Neural cell (in vitro differentiated cells): ENCODE measurements at regions not wholly inside any gene's neighbourhood (a gene's known extent, or its start where the extent isn't known, plus 50 kb on each side); places are given as distances from the start of the nearest gene placed in this dataset.

Experiments
- H2AFZ ChIP-seq: fragments of 200-600, 300-800 bp; sonication (generic), shearing (Covaris generic); 2 replicates; pipeline ENCODE4 v1.6.0; 2014; ENCODE audit warnings: low read depth, mild to moderate bottlenecking, antibody characterized with exemption, low read length, moderate library complexity
- H3F3A ChIP-seq: fragments of 200-600 bp; shearing (Covaris generic); 2 replicates; pipeline ENCODE4 v1.6.1; 2016; ENCODE audit warnings: mild to moderate bottlenecking, moderate library complexity, mixed read lengths, antibody characterized with exemption, low read length; ENCODE audit not compliant: insufficient read depth, poor library complexity, severe bottlenecking
- H3K27ac ChIP-seq: fragments of 200-600, 300-800 bp; sonication (generic), shearing (Covaris generic); 2 replicates; pipeline ENCODE4 v1.5.1; 2014; ENCODE audit warnings: mild to moderate bottlenecking, low read length, moderate library complexity
- H3K27me3 ChIP-seq: fragments of 300-800, 200-600 bp; sonication (generic), shearing (Covaris generic); 2 replicates; pipeline ENCODE4 v1.6.0; 2014; ENCODE audit warnings: mild to moderate bottlenecking, low read depth, low read length, moderate library complexity; ENCODE audit not compliant: insufficient read depth
- H3K36me3 ChIP-seq: fragments of 300-800, 200-600 bp; sonication (generic), shearing (Covaris generic); 2 replicates; pipeline ENCODE4 v1.5.1; 2014; ENCODE audit warnings: mild to moderate bottlenecking, antibody characterized with exemption, low read length, moderate library complexity; ENCODE audit not compliant: insufficient read depth
- H3K4me2 ChIP-seq: fragments of 300-800, 200-600 bp; sonication (generic), shearing (Covaris generic); 2 replicates; pipeline ENCODE4 v1.6.0; 2014; ENCODE audit warnings: mild to moderate bottlenecking, low read length
- H3K4me3 ChIP-seq: fragments of 300-800, 200-600 bp; sonication (generic), shearing (Covaris generic); 2 replicates; pipeline ENCODE4 v1.5.1; 2014; ENCODE audit warnings: mild to moderate bottlenecking, low read length, moderate library complexity
- H3K79me2 ChIP-seq: fragments of 200-600 bp; shearing (Covaris generic); replicated peaks from 2 replicates; pipeline ENCODE4 v1.6.0; 2014; ENCODE audit warnings: mild to moderate bottlenecking, low read length, moderate library complexity; ENCODE audit not compliant: insufficient read depth
- H3K9ac ChIP-seq: fragments of 300-800, 200-600 bp; sonication (generic), shearing (Covaris generic); 2 replicates; pipeline ENCODE4 v1.6.1; 2016; ENCODE audit warnings: mild to moderate bottlenecking, low read length, mixed read lengths
- H3K9me2 ChIP-seq: fragments of 200-600 bp; shearing (Covaris generic); 2 replicates; pipeline ENCODE4 v1.6.1; 2016; ENCODE audit warnings: mild to moderate bottlenecking, low read length, mixed read lengths; ENCODE audit not compliant: insufficient read depth
- H3K9me3 ChIP-seq: fragments of 200-600, 300-800 bp; sonication (generic), shearing (Covaris generic); 2 replicates; pipeline ENCODE4 v1.6.1; 2016; ENCODE audit warnings: mild to moderate bottlenecking, mixed run types, low read length, moderate library complexity, mixed read lengths
- H4K20me1 ChIP-seq: fragments of 200-600 bp; shearing (Covaris generic); 2 replicates; pipeline ENCODE4 v1.6.1; 2016; ENCODE audit warnings: mild to moderate bottlenecking, mixed run types; ENCODE audit not compliant: insufficient read depth
- CTCF ChIP-seq: fragments of 450-650 bp; IDR thresholded peaks from 2 replicates; pipeline ENCODE4 v1.5.1; 2014; ENCODE audit warnings: antibody characterized with exemption, mild to moderate bottlenecking, moderate library complexity; ENCODE audit not compliant: poor library complexity, severe bottlenecking
- EP300 ChIP-seq: fragments of 450-650 bp; conservative IDR thresholded peaks from 2 replicates; pipeline ENCODE4 v1.6.1; 2014; ENCODE audit warnings: antibody characterized with exemption, mild to moderate bottlenecking, moderate library complexity; ENCODE audit not compliant: poor library complexity, severe bottlenecking
- EZH2 ChIP-seq: fragments of 200-600, 300-800 bp; shearing (Covaris generic), sonication (generic); IDR thresholded peaks from 2 replicates; pipeline ENCODE4 v1.6.1; 2014; ENCODE audit warnings: antibody characterized with exemption, low read length, borderline replicate concordance, mild to moderate bottlenecking; ENCODE audit not compliant: insufficient read depth, poor library complexity, severe bottlenecking
- MXI1 ChIP-seq: fragments of 450-650 bp; conservative IDR thresholded peaks from 2 replicates; pipeline ENCODE4 v1.6.1; 2014; ENCODE audit warnings: antibody characterized with exemption, mild to moderate bottlenecking; ENCODE audit not compliant: poor library complexity, severe bottlenecking
- POLR2AphosphoS5 ChIP-seq: IDR thresholded peaks from 2 replicates; pipeline ENCODE4 v1.6.1; 2012
- RAD21 ChIP-seq: fragments of 450-650 bp; conservative IDR thresholded peaks from 2 replicates; pipeline ENCODE4 v1.6.1; 2014; ENCODE audit warnings: antibody characterized with exemption, mild to moderate bottlenecking, moderate library complexity
- SMC3 ChIP-seq: fragments of 450-650 bp; conservative IDR thresholded peaks from 2 replicates; pipeline ENCODE4 v1.6.1; 2014; ENCODE audit warnings: antibody characterized with exemption, mild to moderate bottlenecking, moderate library complexity; ENCODE audit not compliant: poor library complexity
- TAF1 ChIP-seq: IDR thresholded peaks from 2 replicates; pipeline ENCODE4 v1.6.1; 2012; ENCODE audit warnings: low read depth
- TF ChIP-seq, protein P1 (sequence below): IDR thresholded peaks from 2 replicates; pipeline ENCODE4 v1.6.1; 2012; ENCODE audit warnings: borderline replicate concordance

DNA sequence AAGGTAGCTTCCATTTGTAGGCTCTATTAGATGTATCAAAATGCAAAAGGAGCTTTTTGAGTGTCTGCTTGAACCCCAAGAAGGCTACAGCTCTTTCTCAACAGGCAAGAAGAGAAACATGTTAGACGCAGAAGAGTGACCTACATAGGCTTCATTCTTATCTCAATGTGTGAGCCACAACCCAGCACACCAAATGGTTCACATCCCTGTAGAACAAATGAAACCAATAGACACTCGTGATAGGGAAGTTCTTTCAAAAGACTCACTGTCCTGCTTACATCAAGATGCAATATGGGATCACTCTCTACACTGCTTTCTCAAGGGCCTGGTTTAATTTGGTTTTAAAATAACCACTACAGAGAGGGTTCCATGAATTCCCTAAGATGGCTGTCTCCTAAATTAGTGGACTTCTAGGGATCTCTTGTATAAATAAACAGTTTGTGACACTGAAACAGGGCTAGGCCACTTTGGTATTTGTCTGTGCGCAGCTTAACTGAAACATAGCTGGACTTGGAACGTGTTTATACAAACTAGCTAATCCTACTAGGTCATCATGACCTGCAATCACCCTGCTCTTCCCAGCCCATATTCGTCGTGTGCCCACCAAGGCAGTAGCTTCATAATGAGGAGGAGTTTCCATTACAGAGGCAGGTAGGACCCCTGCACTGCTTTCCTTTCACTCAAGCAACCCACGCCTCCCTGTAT is 225.4 kb upstream of the PREP start:
- Histone ChIP-seq H3K79me2 (no peaks in the 10 kb centered on the region), H3K4me3 (no peak overlapping the region), H3K36me3 (no peaks in the 10 kb centered on the region), H3K9me2 (no peaks in the 10 kb centered on the region), H3K4me2 (no peak overlapping the region), H3K27me3 (no peaks in the 10 kb centered on the region), H3K9ac (no peak overlapping the region), H2AFZ (no peak overlapping the region), H3F3A (no peaks in the 10 kb centered on the region), H3K9me3 (no peaks in the 10 kb centered on the region), H3K27ac (no peak overlapping the region), H4K20me1 (no peaks in the 10 kb centered on the region)
- TF ChIP-seq SMC3 (no peak), POLR2AphosphoS5 (no peak), TAF1 (no peak), MXI1 (no peak)

DNA sequence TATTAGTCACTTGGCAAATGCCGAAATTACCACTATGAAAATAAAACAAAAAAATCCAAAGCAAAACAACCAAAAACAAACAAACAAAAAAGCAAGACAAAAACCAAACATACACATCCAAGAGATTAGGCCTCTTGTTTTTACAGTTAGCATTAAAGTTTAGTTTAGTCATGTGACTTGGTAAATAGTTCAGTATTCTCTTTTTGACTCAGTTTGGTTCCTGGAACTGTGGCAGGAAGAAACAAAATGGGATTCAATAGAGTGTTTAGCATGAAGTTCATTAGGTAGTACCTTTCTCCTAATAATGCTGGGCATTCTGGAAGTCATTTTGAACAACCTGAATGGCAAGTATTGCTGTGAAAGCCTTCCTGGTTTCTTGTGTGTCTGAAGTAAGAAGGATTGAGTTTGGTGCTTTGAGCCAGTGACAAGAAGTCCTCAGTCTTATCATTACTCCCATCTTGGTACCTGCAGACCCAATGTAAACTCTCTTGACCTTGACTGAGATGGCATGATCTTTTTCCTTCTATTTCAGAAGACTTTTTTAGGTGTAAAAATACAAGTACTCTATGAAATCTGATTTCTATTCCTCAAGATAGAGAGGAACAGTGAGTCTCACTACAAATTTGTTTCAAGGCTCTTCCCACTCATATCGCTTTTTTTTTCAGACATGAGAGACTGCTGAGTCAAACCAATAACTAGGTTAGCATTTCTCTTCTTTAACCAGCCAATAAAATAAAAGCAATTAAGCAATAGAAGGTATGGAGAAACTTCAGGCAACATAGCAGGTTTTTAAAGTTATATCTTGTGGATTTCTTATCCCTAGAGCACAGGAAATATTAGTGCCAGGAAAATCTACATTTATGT is 223.6 kb upstream of the PREP start:
- H3K4me2 ChIP-seq = no peak overlapping the region
- no peak overlapping the region for H3K9ac ChIP-seq
- H3K9me3 ChIP-seq = no peaks in the 10 kb centered on the region
- TF ChIP-seq SMC3 (no peak), POLR2AphosphoS5 (no peak), EP300 (no peak), EZH2 (no peak), RAD21 (no peak), CTCF (no peak), TAF1 (no peak), MXI1 (no peak)
- TF ChIP-seq, protein P1, sequence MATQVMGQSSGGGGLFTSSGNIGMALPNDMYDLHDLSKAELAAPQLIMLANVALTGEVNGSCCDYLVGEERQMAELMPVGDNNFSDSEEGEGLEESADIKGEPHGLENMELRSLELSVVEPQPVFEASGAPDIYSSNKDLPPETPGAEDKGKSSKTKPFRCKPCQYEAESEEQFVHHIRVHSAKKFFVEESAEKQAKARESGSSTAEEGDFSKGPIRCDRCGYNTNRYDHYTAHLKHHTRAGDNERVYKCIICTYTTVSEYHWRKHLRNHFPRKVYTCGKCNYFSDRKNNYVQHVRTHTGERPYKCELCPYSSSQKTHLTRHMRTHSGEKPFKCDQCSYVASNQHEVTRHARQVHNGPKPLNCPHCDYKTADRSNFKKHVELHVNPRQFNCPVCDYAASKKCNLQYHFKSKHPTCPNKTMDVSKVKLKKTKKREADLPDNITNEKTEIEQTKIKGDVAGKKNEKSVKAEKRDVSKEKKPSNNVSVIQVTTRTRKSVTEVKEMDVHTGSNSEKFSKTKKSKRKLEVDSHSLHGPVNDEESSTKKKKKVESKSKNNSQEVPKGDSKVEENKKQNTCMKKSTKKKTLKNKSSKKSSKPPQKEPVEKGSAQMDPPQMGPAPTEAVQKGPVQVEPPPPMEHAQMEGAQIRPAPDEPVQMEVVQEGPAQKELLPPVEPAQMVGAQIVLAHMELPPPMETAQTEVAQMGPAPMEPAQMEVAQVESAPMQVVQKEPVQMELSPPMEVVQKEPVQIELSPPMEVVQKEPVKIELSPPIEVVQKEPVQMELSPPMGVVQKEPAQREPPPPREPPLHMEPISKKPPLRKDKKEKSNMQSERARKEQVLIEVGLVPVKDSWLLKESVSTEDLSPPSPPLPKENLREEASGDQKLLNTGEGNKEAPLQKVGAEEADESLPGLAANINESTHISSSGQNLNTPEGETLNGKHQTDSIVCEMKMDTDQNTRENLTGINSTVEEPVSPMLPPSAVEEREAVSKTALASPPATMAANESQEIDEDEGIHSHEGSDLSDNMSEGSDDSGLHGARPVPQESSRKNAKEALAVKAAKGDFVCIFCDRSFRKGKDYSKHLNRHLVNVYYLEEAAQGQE = no peak
- H2AFZ ChIP-seq = no peak overlapping the region
- H3K4me3 ChIP-seq = no peak overlapping the region
- no peaks in the 10 kb centered on the region for H3K27me3 ChIP-seq
- no peaks in the 10 kb centered on the region for H3K36me3 ChIP-seq
- H3K79me2 ChIP-seq = no peaks in the 10 kb centered on the region
- H3F3A ChIP-seq = no peaks in the 10 kb centered on the region
- H3K27ac ChIP-seq = no peak overlapping the region
- no peaks in the 10 kb centered on the region for H4K20me1 ChIP-seq
- no peaks in the 10 kb centered on the region for H3K9me2 ChIP-seq
